Peyer's patch (tissue), 4 donors: ENCODE measurements at regions not wholly inside any gene's neighbourhood (a gene's known extent, or its start where the extent isn't known, plus 50 kb on each side); places are given as distances from the start of the nearest gene placed in this dataset.

Experiments used
- CTCF ChIP-seq, 6 experiments: fragments of 450-650 bp in 4 of 6; fragments of 200-600 bp in 2 of 6; sonication (generic) in 1 of 6; IDR thresholded peaks; one replicate each; pipeline ENCODE4 v1.5.1; 2017 to 2019; ENCODE audit warnings: antibody characterized with exemption in 6 of 6, mild to moderate bottlenecking in 3 of 6, moderate library complexity in 1 of 6
- POLR2A ChIP-seq, 2 donors: fragments of 450-650 bp; IDR thresholded peaks; one replicate each; pipeline ENCODE4 v1.5.1; 2017; ENCODE audit warnings: antibody characterized with exemption in 2 of 2, mild to moderate bottlenecking in 2 of 2, moderate library complexity in 2 of 2

- TF ChIP-seq CTCF (IDR thresholded peaks at IDR 0.05) (no peak), POLR2A (IDR thresholded peaks at IDR 0.05) (no peak)
Measured at GRCh38 chrX:39898147-39898546, 199.6 kb downstream of the BCOR start.
